Colon (tissue), 2 donors: ENCODE measurements at regions not wholly inside any gene's neighbourhood (a gene's known extent, or its start where the extent isn't known, plus 50 kb on each side); places are given as distances from the start of the nearest gene placed in this dataset.

Experiments used
- FAIRE-seq: peaks from 2 replicates; lab custom pipeline; 2012; peaks lifted over from hg19 to GRCh38; lab: Jason Lieb, UNC
- donor health status: control.
- donor health status: control.

GRCh38 chr5:15206133-15206532, 293.8 kb upstream of the FBXL7 start:
- FAIRE-seq = no peak

GRCh38 chr5:15203376-15203775, 296.6 kb upstream of the FBXL7 start:
- no peak for FAIRE-seq

GRCh38 chr5:15191012-15191411, 309.0 kb upstream of the FBXL7 start:
- FAIRE-seq = no peak

- FAIRE-seq = no peak
Observed at GRCh38 chr5:15183520-15183919, 311.9 kb upstream of the ANKH start.

- FAIRE-seq = no peak
Observed at GRCh38 chr5:15170173-15170572, 298.6 kb upstream of the ANKH start.

- FAIRE-seq = no peak
Observed at GRCh38 chr5:15168358-15168757, 296.8 kb upstream of the ANKH start.

GRCh38 chr5:15160091-15160490, 288.5 kb upstream of the ANKH start:
- FAIRE-seq = no peak

GRCh38 chr5:15159606-15160005, 288.0 kb upstream of the ANKH start:
- no peak for FAIRE-seq

- no peak for FAIRE-seq
Observed at GRCh38 chr5:15142458-15142857, 270.9 kb upstream of the ANKH start.

- FAIRE-seq = no peak
Observed at GRCh38 chr5:15137414-15137813, 265.8 kb upstream of the ANKH start.

GRCh38 chr5:15135661-15136060, 264.1 kb upstream of the ANKH start:
- FAIRE-seq = no peak

GRCh38 chr5:15133456-15133965, 261.9 kb upstream of the ANKH start:
- FAIRE-seq = no peak

GRCh38 chr5:15132816-15133405, 261.3 kb upstream of the ANKH start:
- no peak for FAIRE-seq

- no peak for FAIRE-seq
Observed at GRCh38 chr5:15131909-15132308, 260.3 kb upstream of the ANKH start.

- FAIRE-seq = no peak
Observed at GRCh38 chr5:15124871-15125568, 253.4 kb upstream of the ANKH start.

- no peak for FAIRE-seq
Observed at GRCh38 chr5:15124461-15124860, 252.9 kb upstream of the ANKH start.

GRCh38 chr5:15117688-15118087, 246.1 kb upstream of the ANKH start:
- FAIRE-seq = no peak

GRCh38 chr5:15116996-15117395, 245.4 kb upstream of the ANKH start:
- FAIRE-seq = no peak

- FAIRE-seq = no peak
Observed at GRCh38 chr5:15106530-15107283, 235.1 kb upstream of the ANKH start.

GRCh38 chr5:15105799-15106393, 234.3 kb upstream of the ANKH start:
- FAIRE-seq = no peak

- FAIRE-seq = no peak
Observed at GRCh38 chr5:15103864-15104263, 232.3 kb upstream of the ANKH start.

- FAIRE-seq = no peak
Observed at GRCh38 chr5:15103130-15103529, 231.6 kb upstream of the ANKH start.

GRCh38 chr5:15097552-15097951, 226.0 kb upstream of the ANKH start:
- no peak for FAIRE-seq
